SU-DHL-6 (cell line): ENCODE measurements at regions not wholly inside any gene's neighbourhood (a gene's known extent, or its start where the extent isn't known, plus 50 kb on each side); places are given as distances from the start of the nearest gene placed in this dataset.

Experiments
- H2AFZ ChIP-seq: fragments of 200-600 bp; sonication (generic); 2 replicates; pipeline ENCODE4 v1.6.1; 2014; ENCODE audit warnings: low read depth, mild to moderate bottlenecking, moderate library complexity, mixed read lengths, antibody characterized with exemption, low read length; ENCODE audit not compliant: severe bottlenecking
- H3F3A ChIP-seq: fragments of 200-600 bp; shearing (Covaris generic); 2 replicates; pipeline ENCODE4 v1.6.0; 2016; ENCODE audit warnings: antibody characterized with exemption, mild to moderate bottlenecking; ENCODE audit not compliant: insufficient read depth
- H3K27ac ChIP-seq: fragments of 200-600 bp; sonication (generic); 2 replicates; pipeline ENCODE4 v1.5.1; 2016; ENCODE audit warnings: low read depth, mild to moderate bottlenecking, low read length, moderate library complexity, mixed read lengths
- H3K27me3 ChIP-seq: fragments of 200-600 bp; sonication (generic), shearing (Covaris generic); 2 replicates; pipeline ENCODE4 v1.6.0; 2014; ENCODE audit warnings: mild to moderate bottlenecking, low read length
- H3K36me3 ChIP-seq: fragments of 200-600 bp; sonication (generic); 2 replicates; pipeline ENCODE4 v1.6.1; 2014; ENCODE audit warnings: mild to moderate bottlenecking, low read length, mixed read lengths
- H3K4me2 ChIP-seq: fragments of 300-600, 200-600 bp; shearing (Covaris generic), sonication (generic); 2 replicates; pipeline ENCODE4 v1.6.0; 2014; ENCODE audit warnings: low read length, low read depth, mild to moderate bottlenecking; ENCODE audit not compliant: poor library complexity, severe bottlenecking
- H3K4me3 ChIP-seq: fragments of 200-600 bp; sonication (generic); 2 replicates; pipeline ENCODE4 v1.5.1; 2014; ENCODE audit warnings: antibody characterized with exemption, low read length, mild to moderate bottlenecking, mixed read lengths; ENCODE audit not compliant: insufficient read depth, poor library complexity, severe bottlenecking
- H3K79me2 ChIP-seq: fragments of 200-600 bp; sonication (generic); 2 replicates; pipeline ENCODE4 v1.6.1; 2014; ENCODE audit warnings: mild to moderate bottlenecking, low read length, moderate library complexity; ENCODE audit not compliant: insufficient read depth
- H3K9ac ChIP-seq: fragments of 200-600 bp; sonication (generic); 2 replicates; pipeline ENCODE4 v1.7.0; 2014; ENCODE audit warnings: mild to moderate bottlenecking, low read length
- H3K9me2 ChIP-seq: fragments of 200-600 bp; sonication (generic); replicated peaks from 2 replicates; pipeline ENCODE4 v1.6.1; 2014; ENCODE audit warnings: low read length; ENCODE audit not compliant: insufficient read depth
- H3K9me3 ChIP-seq: fragments of 200-600 bp; sonication (generic); 2 replicates; pipeline ENCODE4 v1.6.1; 2014; ENCODE audit warnings: low read length, mixed read lengths; ENCODE audit not compliant: insufficient read depth
- H4K20me1 ChIP-seq: fragments of 200-600 bp; sonication (generic); 2 replicates; pipeline ENCODE4 v1.6.1; 2014; ENCODE audit warnings: low read depth, mild to moderate bottlenecking, antibody characterized with exemption, low read length, moderate library complexity, mixed read lengths
- EZH2phosphoT487 ChIP-seq: fragments of 200-600 bp; sonication (generic), shearing (Covaris generic); conservative IDR thresholded peaks from 2 replicates; pipeline ENCODE4 v1.6.1; 2018; ENCODE audit warnings: mild to moderate bottlenecking, antibody characterized with exemption, low read length, moderate library complexity, mixed read lengths
- TF ChIP-seq, protein P1 (sequence below): fragments of 200-600 bp; sonication (generic); IDR thresholded peaks from one replicate; pipeline ENCODE4 v1.5.1; 2017; ENCODE audit warnings: antibody characterized with exemption, mild to moderate bottlenecking, low read length, moderate library complexity; ENCODE audit not compliant: insufficient read depth, poor library complexity, severe bottlenecking

DNA sequence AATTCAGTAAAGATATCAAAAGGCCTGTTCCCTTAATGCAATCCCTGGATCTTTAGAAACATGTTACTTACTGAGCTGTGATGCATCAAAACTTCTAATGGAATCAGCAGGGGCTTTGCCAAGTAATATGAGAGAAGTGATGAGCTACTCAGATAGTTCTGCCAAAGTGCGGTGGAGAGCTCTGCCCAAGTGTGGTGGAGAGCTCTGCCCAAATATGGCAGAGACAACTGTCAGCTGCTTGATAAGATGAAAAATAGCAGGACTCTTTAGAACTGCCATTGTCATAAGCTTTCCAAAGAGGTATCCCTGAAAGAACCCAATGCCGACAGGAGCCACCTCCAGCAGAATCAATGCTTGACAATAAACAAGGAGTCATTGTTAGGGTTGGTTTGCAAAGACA is 167.9 kb upstream of the SLC39A10 start:
- no peaks in the 10 kb centered on the region for H3K79me2 ChIP-seq
- no peaks in the 10 kb centered on the region for H3K9me3 ChIP-seq
- H2AFZ ChIP-seq, result no peak overlapping the region
- TF ChIP-seq, protein P1, sequence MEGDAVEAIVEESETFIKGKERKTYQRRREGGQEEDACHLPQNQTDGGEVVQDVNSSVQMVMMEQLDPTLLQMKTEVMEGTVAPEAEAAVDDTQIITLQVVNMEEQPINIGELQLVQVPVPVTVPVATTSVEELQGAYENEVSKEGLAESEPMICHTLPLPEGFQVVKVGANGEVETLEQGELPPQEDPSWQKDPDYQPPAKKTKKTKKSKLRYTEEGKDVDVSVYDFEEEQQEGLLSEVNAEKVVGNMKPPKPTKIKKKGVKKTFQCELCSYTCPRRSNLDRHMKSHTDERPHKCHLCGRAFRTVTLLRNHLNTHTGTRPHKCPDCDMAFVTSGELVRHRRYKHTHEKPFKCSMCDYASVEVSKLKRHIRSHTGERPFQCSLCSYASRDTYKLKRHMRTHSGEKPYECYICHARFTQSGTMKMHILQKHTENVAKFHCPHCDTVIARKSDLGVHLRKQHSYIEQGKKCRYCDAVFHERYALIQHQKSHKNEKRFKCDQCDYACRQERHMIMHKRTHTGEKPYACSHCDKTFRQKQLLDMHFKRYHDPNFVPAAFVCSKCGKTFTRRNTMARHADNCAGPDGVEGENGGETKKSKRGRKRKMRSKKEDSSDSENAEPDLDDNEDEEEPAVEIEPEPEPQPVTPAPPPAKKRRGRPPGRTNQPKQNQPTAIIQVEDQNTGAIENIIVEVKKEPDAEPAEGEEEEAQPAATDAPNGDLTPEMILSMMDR, result no peak
- TF ChIP-seq EZH2phosphoT487, result no peak
- no peaks in the 10 kb centered on the region for H3K27me3 ChIP-seq
- H3K9me2 ChIP-seq, result no peaks in the 10 kb centered on the region
- no peak overlapping the region for H3K4me2 ChIP-seq
- H3K36me3 ChIP-seq, result no peaks in the 10 kb centered on the region
- H3K9ac ChIP-seq, result no peak overlapping the region
- H3K27ac ChIP-seq, result no peak overlapping the region
- no peaks in the 10 kb centered on the region for H4K20me1 ChIP-seq
- no peak overlapping the region for H3K4me3 ChIP-seq
- H3F3A ChIP-seq, result no peaks in the 10 kb centered on the region

DNA sequence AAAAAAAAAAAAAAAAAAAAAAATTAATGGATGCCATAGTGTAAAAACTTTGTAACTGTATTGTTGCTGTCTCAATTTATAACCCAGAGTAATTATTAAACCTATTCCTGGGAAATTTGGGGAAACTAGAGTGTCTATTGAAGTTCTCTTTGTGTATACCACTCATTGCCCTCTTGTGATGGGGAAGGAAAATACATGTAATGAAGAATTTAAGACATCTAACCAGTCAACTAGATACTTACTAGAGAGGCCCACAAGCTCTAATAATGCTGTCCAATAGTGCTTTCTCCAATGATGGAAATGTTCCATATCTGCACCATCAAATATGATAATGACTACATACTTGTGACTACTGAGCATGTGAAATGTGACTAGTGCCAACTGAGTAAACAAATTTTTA is 168.5 kb upstream of the SLC39A10 start:
- Histone ChIP-seq H3K9me2 (no peaks in the 10 kb centered on the region), H2AFZ (no peak overlapping the region), H3F3A (no peaks in the 10 kb centered on the region), H3K4me3 (no peak overlapping the region), H3K4me2 (no peak overlapping the region), H3K27ac (no peak overlapping the region), H3K36me3 (no peaks in the 10 kb centered on the region), H3K9me3 (no peaks in the 10 kb centered on the region), H4K20me1 (no peaks in the 10 kb centered on the region), H3K79me2 (no peaks in the 10 kb centered on the region), H3K27me3 (no peaks in the 10 kb centered on the region), H3K9ac (no peak overlapping the region)
- TF ChIP-seq, protein P1, result no peak

DNA sequence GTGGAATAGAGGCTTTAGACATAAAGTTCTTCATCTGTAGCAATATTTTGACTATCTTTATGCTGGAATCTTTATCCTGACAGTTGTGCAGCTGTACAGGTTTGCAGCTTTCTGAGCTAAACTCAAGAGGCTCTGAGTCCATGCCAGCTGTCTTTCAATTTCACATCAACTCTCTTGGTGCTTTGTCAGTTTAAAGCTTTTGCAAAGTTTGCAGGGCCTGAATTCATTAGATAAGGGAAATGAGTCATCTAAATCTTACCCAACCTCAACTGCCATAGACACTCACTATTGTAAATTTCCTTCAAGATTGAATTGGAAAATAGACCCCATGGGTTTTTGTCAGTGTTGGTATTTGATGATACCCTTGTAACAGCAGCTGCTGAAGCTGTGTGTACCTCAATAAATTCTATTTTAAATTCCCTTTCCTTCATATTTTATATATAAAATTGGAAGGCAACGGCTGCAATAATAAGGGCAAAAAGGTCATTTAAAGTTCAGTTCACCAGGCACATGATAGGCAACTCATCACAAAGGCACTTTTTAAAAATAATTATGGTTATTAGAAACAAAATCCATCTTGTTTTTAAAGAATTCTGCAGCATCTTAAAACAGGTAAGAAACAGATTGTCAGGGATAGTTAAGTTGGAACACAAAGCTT is 169.9 kb upstream of the SLC39A10 start:
- Histone ChIP-seq H3K79me2 (no peaks in the 10 kb centered on the region), H3K36me3 (no peaks in the 10 kb centered on the region), H3K9ac (no peak overlapping the region), H3K9me3 (no peaks in the 10 kb centered on the region), H3K4me2 (no peak overlapping the region), H3K9me2 (no peaks in the 10 kb centered on the region), H3K27me3 (no peaks in the 10 kb centered on the region), H3K27ac (no peak overlapping the region), H4K20me1 (no peaks in the 10 kb centered on the region), H3F3A (no peaks in the 10 kb centered on the region), H2AFZ (no peak overlapping the region), H3K4me3 (no peak overlapping the region)
- TF ChIP-seq, protein P1, result no peak
- no peak for TF ChIP-seq EZH2phosphoT487
